H1 (cell line): ENCODE measurements at regions not wholly inside any gene's neighbourhood (a gene's known extent, or its start where the extent isn't known, plus 50 kb on each side); places are given as distances from the start of the nearest gene placed in this dataset.

ENCODE experiments used
- CTCF ChIA-PET: fragments of 300-600 bp; sonication (Branson Sonifier 250); formaldehyde crosslinking; loops from one replicate; lab custom pipeline; 2021; ENCODE audit not compliant: partially characterized antibody; lab: Charles Lee
- POLR2A ChIA-PET: fragments of 300-600 bp; sonication (Branson Sonifier 250); formaldehyde crosslinking; loops from one replicate; lab custom pipeline; 2021; ENCODE audit warnings: inconsistent platforms; ENCODE audit not compliant: partially characterized antibody; lab: Charles Lee
- DNase-seq, 2 experiments: peaks; one replicate each; pipeline versions ENCODE4 v3.0.0 to v3.0.0-alpha.2; 2010 to 2022; ENCODE audit warnings: low spot score in 2 of 2, low read depth in 1 of 2, mixed read lengths in 1 of 2
- FAIRE-seq: peaks from 2 replicates; lab custom pipeline; 2011; peaks lifted over from hg19 to GRCh38; lab: Jason Lieb, UNC
- H2AFZ ChIP-seq: 2 replicates; pipeline ENCODE4 v1.8.1; 2012; ENCODE audit warnings: low read length, inconsistent platforms
- H2AK5ac ChIP-seq: 2 replicates; pipeline ENCODE4 v1.6.1; 2013; ENCODE audit warnings: low read depth, low read length
- H2BK120ac ChIP-seq: replicated peaks from 2 replicates; pipeline ENCODE3; 2013; ENCODE audit warnings: low read depth, low read length, inconsistent platforms
- H2BK12ac ChIP-seq: 2 replicates; pipeline ENCODE4 v1.6.1; 2013; ENCODE audit warnings: low read depth, low read length
- H2BK15ac ChIP-seq: 2 replicates; pipeline ENCODE4 v1.6.1; 2013; ENCODE audit warnings: low read length
- H2BK20ac ChIP-seq: 2 replicates; pipeline ENCODE4 v1.6.1; 2013; ENCODE audit warnings: low read length
- H2BK5ac ChIP-seq: 2 replicates; pipeline ENCODE4 v1.6.1; 2013; ENCODE audit warnings: low read depth, low read length
- H3K14ac ChIP-seq: 2 replicates; pipeline ENCODE4 v1.6.1; 2013; ENCODE audit warnings: inconsistent platforms; ENCODE audit not compliant: insufficient read length
- H3K18ac ChIP-seq: 2 replicates; pipeline ENCODE4 v1.6.1; 2013; ENCODE audit warnings: low read length; ENCODE audit errors: extremely low read depth
- H3K23ac ChIP-seq: 2 replicates; pipeline ENCODE4 v1.6.1; 2013; ENCODE audit warnings: inconsistent platforms; ENCODE audit not compliant: insufficient read length
- H3K23me2 ChIP-seq: 2 replicates; pipeline ENCODE4 v1.6.1; 2013; ENCODE audit warnings: low read depth, low read length
- H3K27ac ChIP-seq: 2 replicates; pipeline ENCODE4 v1.6.1; 2011; ENCODE audit warnings: low read depth, low read length, inconsistent platforms
- H3K27me3 ChIP-seq, 4 experiments: replicated peaks in 1 of 4; 1 replicate in 1 of 4; 2 replicates in 3 of 4; pipeline versions ENCODE4 v1.6.1 to v1.8.1; 2011 to 2013; ENCODE audit warnings: low read length in 3 of 4, mild to moderate bottlenecking in 3 of 4, inconsistent platforms in 2 of 4, mixed read lengths in 2 of 4, moderate library complexity in 1 of 4; ENCODE audit not compliant: control insufficient read depth in 3 of 4, insufficient read depth in 3 of 4; ENCODE audit errors: extremely low read depth in 1 of 4
- H3K36me3 ChIP-seq, 4 experiments: 2 replicates each; pipeline versions ENCODE4 v1.6.1 to v1.8.1; 2011 to 2013; ENCODE audit warnings: mild to moderate bottlenecking in 4 of 4, low read length in 3 of 4, moderate library complexity in 2 of 4, control low read depth in 1 of 4, inconsistent platforms in 1 of 4; ENCODE audit not compliant: insufficient read depth in 4 of 4, control insufficient read depth in 2 of 4
- H3K4ac ChIP-seq: replicated peaks from 2 replicates; pipeline ENCODE3; 2013; ENCODE audit warnings: low read length, low read depth, mixed read lengths, inconsistent platforms; ENCODE audit not compliant: insufficient read length
- H3K4me1 ChIP-seq, 4 experiments: replicated peaks in 1 of 4; 1 replicate in 1 of 4; 2 replicates in 3 of 4; pipeline versions ENCODE4 v1.6.1 to v1.8.1; 2011 to 2013; ENCODE audit warnings: low read length in 3 of 4, inconsistent platforms in 2 of 4, mixed read lengths in 1 of 4; ENCODE audit not compliant: insufficient read depth in 4 of 4, control insufficient read depth in 3 of 4
- H3K4me2 ChIP-seq, 2 experiments: 2 replicates each; pipeline versions ENCODE4 v1.6.1 to v1.8.1; 2011 to 2013; ENCODE audit warnings: low read depth in 2 of 2, low read length in 2 of 2, control low read depth in 1 of 2, inconsistent platforms in 1 of 2, mild to moderate bottlenecking in 1 of 2; ENCODE audit not compliant: insufficient read depth in 1 of 2
- H3K4me3 ChIP-seq, 4 experiments: fragments of 200-600, 300-600 bp in 1 of 4; sonication (generic), shearing (Covaris generic), sonication (Bioruptor Twin) in 1 of 4; 2 replicates each; pipeline versions ENCODE4 v1.5.1 to v1.8.1; 2011 to 2016; ENCODE audit warnings: low read length in 4 of 4, low read depth in 3 of 4, control low read depth in 2 of 4, inconsistent platforms in 2 of 4, mild to moderate bottlenecking in 2 of 4, mixed read lengths in 1 of 4, moderate library complexity in 1 of 4; ENCODE audit not compliant: insufficient read depth in 2 of 4; ENCODE audit errors: extremely low read depth in 1 of 4
- H3K56ac ChIP-seq: replicated peaks from 2 replicates; pipeline ENCODE3; 2013; ENCODE audit warnings: low read depth, mild to moderate bottlenecking, mixed read lengths, low read length, inconsistent platforms; ENCODE audit not compliant: insufficient read length
- H3K79me1 ChIP-seq: 2 replicates; pipeline ENCODE4 v1.6.1; 2013; ENCODE audit warnings: low read depth, low read length, control low read depth
- H3K79me2 ChIP-seq, 2 experiments: 2 replicates each; pipeline versions ENCODE4 v1.6.1 to v1.8.1; 2012 to 2013; ENCODE audit warnings: low read length in 2 of 2, mild to moderate bottlenecking in 2 of 2, inconsistent platforms in 1 of 2; ENCODE audit not compliant: insufficient read depth in 2 of 2, control insufficient read depth in 1 of 2
- H3K9ac ChIP-seq, 4 experiments: replicated peaks in 1 of 4; 1 replicate in 1 of 4; 2 replicates in 3 of 4; pipeline versions ENCODE4 v1.6.1 to v1.8.1; 2011 to 2013; ENCODE audit warnings: low read depth in 3 of 4, low read length in 3 of 4, control low read depth in 2 of 4, mild to moderate bottlenecking in 2 of 4, moderate library complexity in 2 of 4, inconsistent platforms in 1 of 4; ENCODE audit errors: extremely low read depth in 1 of 4
- H3K9me3 ChIP-seq, 2 experiments: 2 replicates each; pipeline versions ENCODE4 v1.6.1 to v1.8.1; 2012 to 2013; ENCODE audit warnings: mild to moderate bottlenecking in 2 of 2, moderate library complexity in 2 of 2, control low read depth in 1 of 2, inconsistent platforms in 1 of 2, low read depth in 1 of 2, low read length in 1 of 2, mixed read lengths in 1 of 2; ENCODE audit not compliant: insufficient read depth in 2 of 2
- H4K20me1 ChIP-seq, 2 experiments: replicated peaks in 1 of 2; 2 replicates each; pipeline versions ENCODE3 to v1.8.1; 2011 to 2013; ENCODE audit warnings: inconsistent platforms in 2 of 2, low read length in 2 of 2, mild to moderate bottlenecking in 1 of 2; ENCODE audit not compliant: insufficient read depth in 2 of 2, control insufficient read depth in 1 of 2
- H4K5ac ChIP-seq: 2 replicates; pipeline ENCODE4 v1.6.1; 2013; ENCODE audit warnings: low read length, low read depth, mixed read lengths, inconsistent platforms; ENCODE audit not compliant: insufficient read length
- H4K8ac ChIP-seq: 2 replicates; pipeline ENCODE4 v1.8.0; 2013; ENCODE audit warnings: mild to moderate bottlenecking, moderate library complexity, low read length, inconsistent platforms; ENCODE audit not compliant: insufficient read depth; ENCODE audit errors: extremely low read depth
- H4K91ac ChIP-seq: replicated peaks from 2 replicates; pipeline ENCODE3; 2013; ENCODE audit warnings: low read length, mixed read lengths, inconsistent platforms; ENCODE audit not compliant: insufficient read length
- HDAC2 ChIP-seq, 2 experiments: fragments of 300-600 bp in 1 of 2; sonication (generic) in 1 of 2; IDR thresholded peaks; 2 replicates each; pipeline ENCODE4 v1.6.1; 2011 to 2012; ENCODE audit warnings: low read depth in 2 of 2, low read length in 2 of 2, mild to moderate bottlenecking in 2 of 2, moderate library complexity in 2 of 2, borderline replicate concordance in 1 of 2, inconsistent platforms in 1 of 2
- RAD21 ChIP-seq, 2 experiments: IDR thresholded peaks in 1 of 2; conservative IDR thresholded peaks in 1 of 2; 2 replicates each; pipeline ENCODE4 v1.6.1; 2011; ENCODE audit warnings: low read depth in 2 of 2, low read length in 2 of 2, improper control_type of control experiment in 1 of 2, inconsistent platforms in 1 of 2, mild to moderate bottlenecking in 1 of 2, moderate library complexity in 1 of 2
- WGBS, 2 experiments: shearing (Covaris generic) in 1 of 2; methylation state at CpG; one replicate each; pipeline versions ENCODE4 v1.1.6 to v1.1.7; 2013 to 2015; ENCODE audit warnings: low lambda C conversion rate in 2 of 2, mixed read lengths in 2 of 2, inconsistent platforms in 1 of 2, low coverage in 1 of 2, missing lambda C conversion rate in 1 of 2; ENCODE audit not compliant: insufficient replicate concordance in 2 of 2, insufficient coverage in 1 of 2, insufficient read length in 1 of 2; ENCODE audit errors: extremely low coverage in 1 of 2, missing lambda C conversion rate in 1 of 2; 5-methylcytosine and 5-hydroxymethylcytosine counted together

DNA sequence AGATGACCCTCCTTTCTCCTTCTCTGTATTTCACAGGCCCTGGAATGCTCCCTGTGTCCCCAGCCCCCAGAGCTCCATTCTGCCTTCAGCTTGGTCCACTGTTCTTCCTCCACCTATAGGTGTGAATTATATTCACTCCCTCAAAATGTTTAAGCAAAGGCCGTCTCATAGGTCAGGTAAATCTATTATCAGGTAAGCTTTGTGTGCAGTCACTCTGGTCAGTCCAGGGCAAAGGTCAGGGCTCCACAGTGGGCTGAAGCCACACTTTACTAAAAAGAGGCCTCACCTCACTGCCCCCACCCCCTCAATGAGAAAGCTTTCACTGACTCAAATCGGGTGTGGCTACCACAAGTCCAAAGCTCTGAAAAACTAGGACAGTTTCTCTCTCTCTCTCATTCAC lies 65.9 kb downstream of the DNTTIP2 start:
- no peak for FAIRE-seq
- no peaks in the 10 kb centered on the region for H3K23me2 ChIP-seq
- WGBS, 2 experiments: 82% methylated on average over 2 of the region's 2 CpGs; no CpG with 5 or more reads in 1 of the 2 experiments

More for the DNA sequence above, 65.9 kb downstream of the DNTTIP2 start:
- Histone ChIP-seq H3K23ac (no peak overlapping the region), H3K4me2 (no peak overlapping the region), H3K4me1 (peaks cover 3 to 17% (median 7%) of the 10 kb centered on the region in 4 experiments; a peak in 6 of 7 replicates), H3K4ac (no peak overlapping the region), H3K4me3 (no peak overlapping the region), H3K9ac (no peak overlapping the region), H3K9me3 (no peaks in the 10 kb centered on the region; a peak in 1 of 4 replicates), H2BK20ac (no peak overlapping the region), H2BK120ac (no peak overlapping the region), H3K36me3 (no peaks in the 10 kb centered on the region), H2AK5ac (peak overlapping the region; percentile 26; the same call in 1 of the 2 replicates), H3K79me1 (no peaks in the 10 kb centered on the region), H3K79me2 (no peaks in the 10 kb centered on the region), H4K5ac (no peak overlapping the region), H4K8ac (no peak overlapping the region), H2AFZ (no peak overlapping the region), H3K18ac (no peak overlapping the region; the same call in 1 of the 2 replicates), H3K27ac (no peak overlapping the region), H2BK5ac (no peak overlapping the region)
- no peak for DNase-seq
- CTCF ChIA-PET: interaction anchor here (0.9 to 21.7 kb wide), 43 partner anchors 9 to 383 kb away, joined by 3 to 620 read pairs (median 8); partner anchors contain the start of gene BCAR3
- TF ChIP-seq RAD21 (IDR thresholded peaks at IDR 0.05 in 1 of 2, conservative IDR thresholded peaks at IDR 0.05 in 1 of 2; ENCODE audit: low read depth in 2 of 2, low read length in 2 of 2): peak in 1 of 2 experiments; percentile 27; a peak in 1 of 4 replicates
- no peak for TF ChIP-seq HDAC2 (IDR thresholded peaks at IDR 0.05; ENCODE audit: borderline replicate concordance in 1 of 2, low read depth in 2 of 2, low read length in 2 of 2)
- TF ChIP-seq, all 59 proteins: peak for 1
- H2BK12ac ChIP-seq: no peak overlapping the region
- H3K27me3 ChIP-seq: no peaks in the 10 kb centered on the region
- POLR2A ChIA-PET: interaction anchor here (0.9 to 1.2 kb wide), 2 partner anchors 12 to 132 kb away, joined by 3 to 4 read pairs; partner anchors contain the start of gene BCAR3
- H4K20me1 ChIP-seq: no peaks in the 10 kb centered on the region
- no peak overlapping the region for H3K14ac ChIP-seq
- H2BK15ac ChIP-seq: no peak overlapping the region
- no peak overlapping the region for H4K91ac ChIP-seq
- H3K56ac ChIP-seq: no peak overlapping the region
